ENCODE measurements at regions not wholly inside any gene's neighbourhood (a gene's known extent, or its start where the extent isn't known, plus 50 kb on each side); places are given as distances from the start of the nearest gene placed in this dataset.

DNA sequence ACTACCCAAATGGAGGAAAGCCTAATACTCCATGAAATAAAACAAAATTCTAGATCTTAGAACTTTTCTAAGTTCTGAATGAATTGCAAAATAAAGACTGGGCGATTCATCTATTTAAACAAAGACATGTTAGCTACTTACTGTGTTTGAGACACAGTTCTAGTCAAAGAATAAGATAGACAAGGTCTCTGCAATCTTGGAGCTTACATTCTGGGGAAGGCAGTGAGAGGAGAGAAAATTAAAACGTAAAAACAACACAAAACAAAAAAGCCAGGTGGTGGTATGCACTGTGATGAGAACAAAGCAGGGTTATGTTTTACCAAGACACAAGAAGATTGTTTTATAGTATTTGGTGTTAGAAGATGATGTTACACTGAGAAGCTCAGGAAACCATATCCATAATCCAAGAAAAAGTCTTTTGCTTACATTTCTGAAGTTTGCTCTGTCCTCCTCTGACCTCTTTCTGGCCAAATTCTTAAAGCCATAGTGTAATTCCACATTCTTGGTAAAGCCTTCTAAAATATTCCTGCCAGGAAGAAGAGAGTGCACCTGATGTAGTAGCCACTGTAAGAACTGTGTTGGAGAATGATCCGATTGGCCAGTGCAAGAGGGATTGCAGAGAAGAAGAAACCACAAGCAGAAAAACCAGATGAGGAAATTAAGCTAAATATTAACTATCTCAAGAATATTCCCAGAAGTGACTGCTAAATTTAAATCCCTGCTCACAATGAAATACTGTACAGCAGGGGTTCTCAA lies 218.4 kb downstream of the PCSK1 start:
- 84 to 100% methylated on average over 1 to 3 of the region's 3 CpGs for WGBS, 2 experiments (ENCODE audit: insufficient coverage in 1 of 2, insufficient read length in 1 of 2)
- H3K27ac Mint-ChIP-seq = peak overlapping the region; percentile 24

DNA sequence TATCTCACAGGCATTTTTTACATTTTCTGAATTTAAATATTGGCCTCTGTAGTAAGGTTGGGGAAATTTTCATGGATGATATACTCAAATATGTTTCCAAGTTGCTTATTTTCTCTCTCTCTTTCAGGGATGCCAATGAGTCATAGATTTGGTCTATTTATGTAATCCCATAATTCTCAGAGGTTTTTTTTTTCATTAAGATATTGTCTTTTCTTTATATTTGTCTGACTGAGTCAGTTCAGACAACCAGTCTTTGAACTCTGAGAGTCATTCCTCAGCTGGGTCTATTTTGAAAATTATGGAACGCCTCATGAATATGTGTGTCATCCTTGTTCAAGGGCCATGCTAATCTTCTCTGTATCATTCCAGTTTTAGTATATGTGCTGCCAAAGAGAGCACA lies 223.2 kb downstream of the PCSK1 start:
- Mint-ChIP-seq H3K4me3 (no peak overlapping the region), H3K27me3 (ENCODE audit: insufficient read depth) (no peaks in the 10 kb centered on the region)
- 98% methylated on average over 1 of the region's 1 CpG; no CpG with 5 or more reads in 1 of the 2 experiments for WGBS, 2 experiments (ENCODE audit: insufficient coverage in 1 of 2, insufficient read length in 1 of 2)

More for the DNA sequence above, 218.4 kb downstream of the PCSK1 start:
- Histone ChIP-seq H3K4me1 (ENCODE audit: control insufficient read depth, insufficient read depth, low read length) (no peaks in the 10 kb centered on the region), H3K27me3 (ENCODE audit: control insufficient read depth, insufficient read depth, low read length, poor library complexity, severe bottlenecking) (no peaks in the 10 kb centered on the region), H3K36me3 (ENCODE audit: control insufficient read depth, insufficient read depth, low read length) (no peaks in the 10 kb centered on the region), H3K9ac (ENCODE audit: extremely low read depth, low read length, poor library complexity, severe bottlenecking) (no peak overlapping the region), H3K4me3 (ENCODE audit: low read length) (no peak overlapping the region), H3K27ac (ENCODE audit: low read depth, low read length) (no peak overlapping the region), H3K9me3 (ENCODE audit: control insufficient read depth, low read length) (no peaks in the 10 kb centered on the region)
- Mint-ChIP-seq H3K36me3 (ENCODE audit: low read depth) (no peaks in the 10 kb centered on the region), H3K27me3 (ENCODE audit: insufficient read depth) (no peaks in the 10 kb centered on the region), H3K4me3 (no peak overlapping the region), H3K4me1 (peaks cover 5% of the 10 kb centered on the region), H3K9me3 (no peaks in the 10 kb centered on the region)
- TF ChIP-seq, protein P1, sequence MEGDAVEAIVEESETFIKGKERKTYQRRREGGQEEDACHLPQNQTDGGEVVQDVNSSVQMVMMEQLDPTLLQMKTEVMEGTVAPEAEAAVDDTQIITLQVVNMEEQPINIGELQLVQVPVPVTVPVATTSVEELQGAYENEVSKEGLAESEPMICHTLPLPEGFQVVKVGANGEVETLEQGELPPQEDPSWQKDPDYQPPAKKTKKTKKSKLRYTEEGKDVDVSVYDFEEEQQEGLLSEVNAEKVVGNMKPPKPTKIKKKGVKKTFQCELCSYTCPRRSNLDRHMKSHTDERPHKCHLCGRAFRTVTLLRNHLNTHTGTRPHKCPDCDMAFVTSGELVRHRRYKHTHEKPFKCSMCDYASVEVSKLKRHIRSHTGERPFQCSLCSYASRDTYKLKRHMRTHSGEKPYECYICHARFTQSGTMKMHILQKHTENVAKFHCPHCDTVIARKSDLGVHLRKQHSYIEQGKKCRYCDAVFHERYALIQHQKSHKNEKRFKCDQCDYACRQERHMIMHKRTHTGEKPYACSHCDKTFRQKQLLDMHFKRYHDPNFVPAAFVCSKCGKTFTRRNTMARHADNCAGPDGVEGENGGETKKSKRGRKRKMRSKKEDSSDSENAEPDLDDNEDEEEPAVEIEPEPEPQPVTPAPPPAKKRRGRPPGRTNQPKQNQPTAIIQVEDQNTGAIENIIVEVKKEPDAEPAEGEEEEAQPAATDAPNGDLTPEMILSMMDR (conservative IDR thresholded peaks at IDR 0.05) = no peak
- DNase-seq = no peak

DNA sequence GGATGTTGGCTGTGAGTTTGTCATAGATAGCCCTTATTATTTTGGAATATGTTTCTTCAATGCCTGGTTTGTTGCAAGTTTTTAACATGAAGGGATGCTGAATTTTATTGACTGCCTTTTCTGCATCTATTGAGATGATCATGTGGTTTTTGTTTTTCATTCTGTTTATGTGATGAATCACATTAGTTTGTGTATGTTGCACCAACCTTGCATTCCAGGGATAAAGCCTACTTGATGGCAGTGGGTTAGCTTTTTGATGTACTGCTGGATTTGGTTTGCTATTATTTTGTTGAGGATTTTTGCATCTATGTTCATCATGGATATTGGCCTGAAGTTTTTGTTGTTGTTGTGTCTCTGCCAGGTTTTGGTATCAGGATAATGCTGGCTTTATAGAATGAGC lies 225.6 kb downstream of the PCSK1 start:
- Histone ChIP-seq H3K27me3 (ENCODE audit: control insufficient read depth, insufficient read depth, low read length, poor library complexity, severe bottlenecking) (no peaks in the 10 kb centered on the region), H3K9me3 (ENCODE audit: control insufficient read depth, low read length) (peaks cover 30% of the 10 kb centered on the region), H3K27ac (ENCODE audit: low read depth, low read length) (no peak overlapping the region), H3K4me1 (ENCODE audit: control insufficient read depth, insufficient read depth, low read length) (no peaks in the 10 kb centered on the region), H3K4me3 (ENCODE audit: low read length) (no peak overlapping the region), H3K36me3 (ENCODE audit: control insufficient read depth, insufficient read depth, low read length) (no peaks in the 10 kb centered on the region), H3K9ac (ENCODE audit: extremely low read depth, low read length, poor library complexity, severe bottlenecking) (no peak overlapping the region)
- H3K27me3 Mint-ChIP-seq (ENCODE audit: insufficient read depth) = no peaks in the 10 kb centered on the region
- H3K4me3 Mint-ChIP-seq = no peak overlapping the region
- H3K4me1 Mint-ChIP-seq = no peaks in the 10 kb centered on the region
- no peak overlapping the region for H3K27ac Mint-ChIP-seq
- no peak for DNase-seq
- TF ChIP-seq, protein P1 (conservative IDR thresholded peaks at IDR 0.05) = no peak
- H3K9me3 Mint-ChIP-seq = peaks cover 35% of the 10 kb centered on the region
- H3K36me3 Mint-ChIP-seq (ENCODE audit: low read depth) = peaks cover 13% of the 10 kb centered on the region

More for the DNA sequence above, 223.2 kb downstream of the PCSK1 start:
- no peak for DNase-seq
- H3K36me3 ChIP-seq (ENCODE audit: control insufficient read depth, insufficient read depth, low read length) = no peaks in the 10 kb centered on the region
- H3K9me3 ChIP-seq (ENCODE audit: control insufficient read depth, low read length) = peaks cover 30% of the 10 kb centered on the region
- no peak overlapping the region for H3K4me3 ChIP-seq (ENCODE audit: low read length)
- H3K4me1 ChIP-seq (ENCODE audit: control insufficient read depth, insufficient read depth, low read length) = no peaks in the 10 kb centered on the region
- peaks cover 13% of the 10 kb centered on the region for H3K36me3 Mint-ChIP-seq (ENCODE audit: low read depth)
- H3K9me3 Mint-ChIP-seq = peaks cover 35% of the 10 kb centered on the region
- TF ChIP-seq, protein P1 (conservative IDR thresholded peaks at IDR 0.05) = no peak
- H3K4me1 Mint-ChIP-seq = no peaks in the 10 kb centered on the region
- no peak overlapping the region for H3K27ac ChIP-seq (ENCODE audit: low read depth, low read length)
- H3K9ac ChIP-seq (ENCODE audit: extremely low read depth, low read length, poor library complexity, severe bottlenecking) = no peak overlapping the region
- H3K27me3 ChIP-seq (ENCODE audit: control insufficient read depth, insufficient read depth, low read length, poor library complexity, severe bottlenecking) = no peaks in the 10 kb centered on the region
- H3K27ac Mint-ChIP-seq = no peak overlapping the region
